ENCODE measurements at regions not wholly inside any gene's neighbourhood (a gene's known extent, or its start where the extent isn't known, plus 50 kb on each side); places are given as distances from the start of the nearest gene placed in this dataset.

- H2BK12ac ChIP-seq (ENCODE audit: insufficient read length, low read depth, low read length), result no peak overlapping the region
- Mint-ChIP-seq H3K4me3 (no peak overlapping the region), H3K4me1 (peaks cover 4 to 9% of the 10 kb centered on the region in 2 experiments; a peak in 2 of 4 replicates), H3K9me3 (no peaks in the 10 kb centered on the region; a peak in 1 of 5 replicates), H3K27me3 (ENCODE audit: low read depth) (peaks cover 12% of the 10 kb centered on the region), H3K36me3 (ENCODE audit: insufficient read depth in 1 of 3, low read depth in 3 of 3) (no peaks in the 10 kb centered on the region; a peak in 1 of 7 replicates), H3K27ac (no peak overlapping the region)
- H2BK15ac ChIP-seq (ENCODE audit: low read depth, low read length), result no peak overlapping the region
- TF ChIP-seq CTCF (conservative IDR thresholded peaks at IDR 0.05), result no peak
- H2BK120ac ChIP-seq (ENCODE audit: low read depth, low read length, poor library complexity, severe bottlenecking), result no peak overlapping the region
- no peak overlapping the region for H4K8ac ChIP-seq (replicated peaks; ENCODE audit: insufficient read length, low read depth, low read length)
- H3K23ac ChIP-seq (ENCODE audit: insufficient read length, low read depth, low read length), result no peak overlapping the region
- no peak overlapping the region for H4K5ac ChIP-seq (ENCODE audit: insufficient read length, low read depth, low read length)
- no peak overlapping the region for H3K27ac ChIP-seq (ENCODE audit: insufficient read length, low read depth, low read length)
- H3K4me2 ChIP-seq (ENCODE audit: insufficient read depth, insufficient read length, low read length), result no peak overlapping the region
- H3K18ac ChIP-seq (ENCODE audit: insufficient read length, low read depth, low read length), result no peak overlapping the region
- no peaks in the 10 kb centered on the region for H4K20me1 ChIP-seq (ENCODE audit: control insufficient read depth, insufficient read depth, insufficient read length)
- H3K4ac ChIP-seq (ENCODE audit: low read depth, low read length), result no peak overlapping the region
- H3K79me1 ChIP-seq (ENCODE audit: insufficient read depth, low read depth, low read length, poor library complexity, severe bottlenecking), result no peaks in the 10 kb centered on the region
- no peaks in the 10 kb centered on the region for H3K4me1 ChIP-seq (ENCODE audit: insufficient read depth, low read length)
- no peak overlapping the region for H3K56ac ChIP-seq (ENCODE audit: insufficient read length, low read depth, low read length)
- H3K9ac ChIP-seq (ENCODE audit: extremely low read depth, insufficient read length, low read length), result no peak overlapping the region
- no peak overlapping the region for H4K91ac ChIP-seq (ENCODE audit: insufficient read length, low read depth, low read length)
- no peaks in the 10 kb centered on the region for H3K23me2 ChIP-seq (ENCODE audit: insufficient read length, low read depth, low read length, poor library complexity, severe bottlenecking)
- no CpG with 5 or more reads among the region's 10 CpGs for WGBS (ENCODE audit: extremely low coverage, insufficient read length, low lambda C conversion rate)
- no peak overlapping the region for H2AFZ ChIP-seq (ENCODE audit: low read length)
- no peak overlapping the region for H3T11ph ChIP-seq (ENCODE audit: low read length)
- H2BK5ac ChIP-seq (ENCODE audit: insufficient read length, low read length), result no peak overlapping the region
- H3K27me3 ChIP-seq (ENCODE audit: insufficient read depth, low read length), result no peaks in the 10 kb centered on the region
- DNase-seq, result no peak
- no peaks in the 10 kb centered on the region; the same call in 1 of the 2 replicates for H3K79me2 ChIP-seq (ENCODE audit: insufficient read depth, low read length)
- H2BK20ac ChIP-seq (ENCODE audit: low read depth, low read length, poor library complexity, severe bottlenecking), result no peak overlapping the region
- H3K14ac ChIP-seq (ENCODE audit: insufficient read depth, low read length), result no peak overlapping the region
- no peak overlapping the region for H2AK5ac ChIP-seq (ENCODE audit: insufficient read length, low read length)
- no peaks in the 10 kb centered on the region for H3K9me3 ChIP-seq (ENCODE audit: control insufficient read depth, low read depth, low read length)
Observed at GRCh38 chr22:27526901-27527300, 274.7 kb downstream of the MN1 start.
